ENCODE measurements at regions not wholly inside any gene's neighbourhood (a gene's known extent, or its start where the extent isn't known, plus 50 kb on each side); places are given as distances from the start of the nearest gene placed in this dataset.

DNA sequence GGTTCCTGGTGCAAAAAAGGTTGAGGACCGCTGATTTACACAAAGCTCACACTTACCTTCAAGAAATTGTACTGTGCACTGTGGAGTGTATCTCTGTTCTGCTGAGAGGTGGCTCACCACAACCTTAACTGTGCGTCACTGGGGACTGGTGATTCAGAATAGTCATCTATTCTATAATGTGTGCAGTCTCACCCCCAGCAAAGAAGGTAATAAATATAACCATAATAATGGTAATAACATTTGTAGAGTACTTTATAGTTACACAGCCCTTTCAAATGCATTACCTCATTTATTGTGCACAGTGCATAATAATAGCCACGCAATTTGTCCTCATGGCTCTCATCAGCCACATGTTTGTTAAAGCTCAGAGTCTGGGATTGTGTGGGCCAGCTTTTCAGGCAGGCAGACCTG lies 59.4 kb upstream of the DUSP10 start:
- DNase-seq = no peak

DNA sequence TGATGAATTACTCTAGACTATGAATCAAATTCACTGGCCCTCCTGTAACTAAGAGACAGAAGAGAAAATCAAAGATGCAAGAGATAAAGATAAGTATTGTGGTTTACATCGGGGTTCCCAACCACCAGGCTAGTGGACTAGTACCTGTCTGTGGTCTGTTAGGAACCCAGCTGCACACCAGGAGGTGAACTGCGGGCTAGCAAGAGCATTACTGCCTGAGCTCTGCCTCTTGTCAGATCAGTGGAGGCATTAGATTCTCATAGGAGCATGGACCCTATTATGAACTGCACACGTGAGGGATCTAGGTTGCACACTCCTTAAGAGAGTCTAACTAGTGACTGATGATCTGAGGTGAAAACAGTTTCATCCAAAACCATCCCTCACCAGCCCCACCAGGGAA lies 58.9 kb upstream of the DUSP10 start:
- no peak for DNase-seq

DNA sequence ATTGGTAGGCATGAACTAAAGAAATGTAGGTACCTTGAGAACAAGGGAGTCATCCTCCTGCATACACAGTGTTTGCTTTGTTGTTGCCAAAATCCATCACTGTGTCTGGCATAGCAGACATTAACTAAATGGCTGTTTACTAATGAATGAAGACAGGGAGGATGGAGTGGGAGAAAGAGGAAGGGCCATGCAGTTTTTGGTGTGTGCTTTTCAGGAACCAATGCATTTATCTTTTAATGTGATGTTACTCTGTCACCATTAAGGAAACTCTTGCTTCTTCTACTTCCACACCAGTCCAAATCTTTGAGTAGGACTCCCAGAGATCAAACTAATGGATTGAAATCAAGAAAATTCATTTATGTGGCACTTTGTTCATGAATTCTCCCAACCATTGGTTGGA lies 55.6 kb upstream of the DUSP10 start:
- DNase-seq = no peak

DNA sequence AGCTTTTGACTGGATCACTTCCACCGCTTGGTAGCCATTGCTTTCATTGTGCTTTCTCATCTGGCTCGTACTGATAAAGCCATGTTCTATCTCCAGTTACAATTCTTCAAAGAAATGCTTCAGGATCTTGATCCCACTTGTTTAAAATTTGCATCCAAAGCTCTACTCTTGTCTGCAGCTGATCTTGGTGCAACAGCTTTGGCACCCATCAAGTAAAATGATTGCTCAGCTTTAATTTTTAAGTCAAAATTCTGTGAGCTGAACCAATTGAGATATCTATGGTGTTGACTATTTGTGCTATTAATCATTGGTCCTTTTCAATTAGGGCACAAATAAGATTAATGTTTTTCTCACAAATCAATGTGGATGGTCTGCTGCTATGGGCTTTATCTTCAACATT lies 54.8 kb upstream of the DUSP10 start:
- no peak for DNase-seq

DNA sequence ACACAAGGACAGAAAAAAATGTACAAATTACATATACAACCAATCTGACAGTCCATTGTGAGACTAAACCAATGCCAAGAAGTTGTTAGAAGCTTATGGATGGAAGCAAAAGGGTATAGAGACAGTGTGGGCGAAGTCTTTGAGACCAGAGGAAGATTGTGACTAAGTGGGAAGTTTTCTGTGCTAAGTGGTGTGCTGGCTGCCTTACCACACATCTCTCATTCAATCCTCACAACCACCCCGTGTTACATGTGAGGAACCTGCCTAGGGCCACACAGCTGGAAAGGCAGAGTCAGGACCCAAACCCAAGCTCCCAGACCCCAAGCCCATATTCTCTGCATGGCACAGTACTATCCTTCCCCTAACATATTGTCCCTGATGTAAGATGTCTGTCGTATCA lies 53.5 kb upstream of the DUSP10 start:
- DNase-seq = no peak

DNA sequence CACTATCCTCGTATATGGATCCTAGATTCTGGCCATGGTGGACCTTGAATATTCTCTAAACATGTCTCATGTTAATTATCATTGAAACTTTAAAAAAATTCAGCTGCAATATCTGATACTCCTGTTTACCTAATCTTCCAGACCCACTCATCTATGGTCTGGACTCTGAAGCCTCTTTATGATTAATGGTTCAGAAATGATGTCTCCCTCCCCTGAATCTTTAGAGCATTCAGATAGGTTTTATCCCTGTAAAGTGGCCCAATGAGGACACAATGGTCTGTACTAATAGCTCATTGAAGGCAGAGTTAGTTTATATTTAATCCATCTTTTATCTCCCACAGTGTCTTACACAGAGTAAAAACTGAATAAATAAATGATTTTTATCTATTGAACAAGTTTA lies 53.0 kb upstream of the DUSP10 start:
- DNase-seq = no peak

DNA sequence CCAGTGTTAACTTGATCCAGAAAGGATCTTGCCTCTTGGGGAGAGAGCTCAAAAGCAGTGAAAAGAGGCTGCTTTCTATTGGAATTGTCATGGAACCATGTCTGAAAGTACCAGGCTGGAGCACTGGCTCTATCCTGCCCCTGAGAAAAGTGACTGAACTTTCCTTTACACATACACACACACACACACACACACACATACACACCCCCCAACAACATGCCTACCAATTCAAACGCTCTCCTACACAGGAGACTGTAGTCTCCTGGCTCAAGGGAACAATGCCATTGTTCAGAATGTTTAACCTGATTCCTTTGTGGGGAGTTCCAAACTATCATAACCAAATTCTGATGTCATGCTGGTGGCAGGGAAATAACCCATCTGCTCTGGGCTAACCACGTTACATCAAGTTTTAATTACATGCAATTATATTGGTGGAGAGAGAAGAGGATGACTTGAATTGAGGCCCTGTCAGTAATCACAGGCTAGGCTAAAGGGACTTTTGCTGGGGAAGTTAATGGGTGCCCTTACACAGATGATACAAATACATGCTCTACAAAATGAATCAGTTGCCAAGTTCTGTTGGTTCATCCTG lies 52.3 kb upstream of the DUSP10 start:
- DNase-seq = no peak

DNA sequence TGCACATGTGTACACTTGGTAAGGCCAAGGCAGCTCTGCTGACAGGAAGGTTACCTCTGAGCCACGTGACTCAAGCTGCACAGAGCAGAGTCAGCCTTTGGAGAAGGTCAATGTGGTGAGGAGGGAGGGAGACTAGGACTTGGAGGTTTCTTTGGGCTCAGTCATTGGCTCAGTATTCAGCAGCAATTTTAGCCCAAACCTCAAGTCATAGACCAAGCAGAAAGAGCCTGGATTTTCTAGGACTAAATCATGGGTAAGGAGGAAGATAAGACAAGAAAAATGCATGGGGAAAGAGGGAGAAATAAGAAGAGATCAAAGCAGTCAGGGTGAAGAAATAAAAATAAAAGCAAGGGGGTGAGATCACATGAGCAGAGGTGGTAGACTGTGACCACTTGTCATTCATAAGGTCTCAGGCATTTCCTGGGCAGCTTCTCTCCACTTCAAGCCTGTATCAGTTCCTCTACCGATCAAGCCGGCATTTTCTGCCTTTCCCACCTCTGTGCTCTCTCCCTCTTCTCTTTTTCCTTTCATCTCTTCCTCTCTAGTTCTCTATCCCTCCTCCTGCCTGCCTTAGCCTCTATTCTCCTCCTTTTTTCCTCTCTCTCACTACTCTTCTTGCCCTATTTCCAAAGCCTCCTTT lies 51.7 kb upstream of the DUSP10 start:
- DNase-seq = no peak

DNA sequence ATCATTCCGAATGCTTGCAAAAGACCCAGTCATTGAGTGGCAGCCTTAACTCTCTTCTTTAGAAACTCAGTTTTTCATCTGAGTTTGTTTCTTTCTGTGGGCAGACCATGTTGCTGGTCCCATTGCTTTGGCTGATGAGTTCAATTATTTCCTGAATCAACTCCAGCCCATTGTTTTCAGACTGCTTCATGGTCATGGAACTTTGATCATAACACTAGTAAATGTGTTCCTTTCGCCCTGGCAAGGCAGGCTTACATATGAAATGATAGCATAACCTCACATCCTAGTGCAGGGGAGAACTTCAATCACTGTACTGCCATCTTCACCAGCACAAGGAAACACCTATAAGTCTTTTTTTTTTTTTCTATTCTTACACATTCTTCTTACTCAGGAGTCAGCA lies 50.0 kb upstream of the DUSP10 start:
- DNase-seq = no peak

All from SHP77 (cell line).